Neuronal stem cell (in vitro differentiated cells): ENCODE measurements at regions not wholly inside any gene's neighbourhood (a gene's known extent, or its start where the extent isn't known, plus 50 kb on each side); places are given as distances from the start of the nearest gene placed in this dataset.

Experiments used
- DNase-seq: peaks from one replicate; pipeline ENCODE4 v3.0.0-alpha.2; 2013; ENCODE audit warnings: low spot score
- H2AFZ ChIP-seq: one replicate; pipeline ENCODE4 v1.6.1; 2013; ENCODE audit warnings: mild to moderate bottlenecking, low read length, inconsistent platforms
- H2AK5ac ChIP-seq: 2 replicates; pipeline ENCODE4 v1.6.1; 2013; ENCODE audit warnings: low read depth, mild to moderate bottlenecking, inconsistent platforms, low read length, moderate library complexity, mixed read lengths
- H2BK120ac ChIP-seq: 2 replicates; pipeline ENCODE4 v1.6.1; 2013; ENCODE audit warnings: low read depth, mild to moderate bottlenecking, inconsistent platforms, low read length, moderate library complexity, mixed read lengths
- H2BK12ac ChIP-seq: one replicate; pipeline ENCODE4 v1.6.1; 2013; ENCODE audit warnings: low read length, inconsistent platforms
- H2BK15ac ChIP-seq: 2 replicates; pipeline ENCODE4 v1.6.1; 2013; ENCODE audit warnings: mild to moderate bottlenecking, low read length, inconsistent platforms, mixed read lengths
- H2BK5ac ChIP-seq: one replicate; pipeline ENCODE4 v1.6.1; 2013; ENCODE audit warnings: inconsistent platforms, mild to moderate bottlenecking, low read length, moderate library complexity
- H3K14ac ChIP-seq: one replicate; pipeline ENCODE4 v1.6.1; 2013; ENCODE audit warnings: low read length, inconsistent platforms
- H3K18ac ChIP-seq: 2 replicates; pipeline ENCODE4 v1.6.1; 2013; ENCODE audit warnings: low read length, inconsistent platforms
- H3K23ac ChIP-seq: 2 replicates; pipeline ENCODE4 v1.6.1; 2013; ENCODE audit warnings: low read depth, mild to moderate bottlenecking, mixed read lengths, low read length, inconsistent platforms; ENCODE audit not compliant: poor library complexity
- H3K27ac ChIP-seq: replicated peaks from 3 replicates; pipeline ENCODE4 v1.5.1; 2013; ENCODE audit warnings: low read length, inconsistent platforms
- H3K27me3 ChIP-seq, 3 experiments: 2 replicates each; pipeline ENCODE4 v1.6.1; 2013; ENCODE audit warnings: low read length in 3 of 3, mild to moderate bottlenecking in 2 of 3, inconsistent platforms in 1 of 3, low read depth in 1 of 3, mixed read lengths in 1 of 3, moderate library complexity in 1 of 3; ENCODE audit not compliant: control insufficient read depth in 3 of 3, insufficient read depth in 3 of 3
- H3K36me3 ChIP-seq, 2 donors: replicated peaks in 1 of 2; 2 replicates each; pipeline ENCODE4 v1.6.1; 2013; ENCODE audit warnings: low read length in 2 of 2; ENCODE audit not compliant: control insufficient read depth in 2 of 2, insufficient read depth in 2 of 2
- H3K4ac ChIP-seq: 2 replicates; pipeline ENCODE4 v1.6.1; 2013; ENCODE audit warnings: inconsistent platforms, mild to moderate bottlenecking, low read length, moderate library complexity
- H3K4me1 ChIP-seq, 2 donors: 1 replicate in 1 of 2; 2 replicates in 1 of 2; pipeline ENCODE4 v1.6.1; 2013; ENCODE audit warnings: low read length in 2 of 2, low read depth in 1 of 2; ENCODE audit not compliant: control insufficient read depth in 2 of 2, insufficient read depth in 1 of 2
- H3K4me2 ChIP-seq: one replicate; pipeline ENCODE4 v1.6.1; 2013; ENCODE audit warnings: mild to moderate bottlenecking, low read length, inconsistent platforms; ENCODE audit not compliant: insufficient read depth, poor library complexity, severe bottlenecking
- H3K4me3 ChIP-seq, 2 donors: 2 replicates each; pipeline ENCODE4 v1.5.1; 2013; ENCODE audit warnings: low read length in 2 of 2, mild to moderate bottlenecking in 2 of 2, inconsistent platforms in 1 of 2, moderate library complexity in 1 of 2
- H3K79me1 ChIP-seq: one replicate; pipeline ENCODE4 v1.6.1; 2013; ENCODE audit warnings: low read depth, mild to moderate bottlenecking, inconsistent platforms, low read length, moderate library complexity
- H3K9ac ChIP-seq: one replicate; pipeline ENCODE4 v1.6.1; 2013; ENCODE audit warnings: mild to moderate bottlenecking, low read depth, low read length, inconsistent platforms; ENCODE audit not compliant: poor library complexity
- H3K9me3 ChIP-seq, 2 donors: replicated peaks in 1 of 2; 2 replicates each; pipeline versions ENCODE3 to v1.6.1; 2013; ENCODE audit warnings: low read length in 2 of 2, mild to moderate bottlenecking in 2 of 2, inconsistent platforms in 1 of 2, low read depth in 1 of 2, mixed read lengths in 1 of 2, moderate library complexity in 1 of 2; ENCODE audit not compliant: control insufficient read depth in 2 of 2, insufficient read depth in 1 of 2
- H4K8ac ChIP-seq: one replicate; pipeline ENCODE4 v1.6.1; 2013; ENCODE audit warnings: low read depth, mild to moderate bottlenecking, inconsistent platforms, low read length, moderate library complexity
- H4K91ac ChIP-seq: one replicate; pipeline ENCODE4 v1.6.1; 2013; ENCODE audit warnings: low read length, low read depth, mild to moderate bottlenecking, inconsistent platforms; ENCODE audit not compliant: poor library complexity
- WGBS, 2 donors: extraction: QIAGEN DNeasy Blood & Tissue Kit; methylation state at CpG; one replicate each; pipeline ENCODE4 v1.1.7; 2013; ENCODE audit warnings: missing lambda C conversion rate in 2 of 2, mixed read lengths in 1 of 2; ENCODE audit not compliant: insufficient read length in 2 of 2, insufficient replicate concordance in 1 of 2; ENCODE audit errors: extremely low coverage in 2 of 2; 5-methylcytosine and 5-hydroxymethylcytosine counted together

GRCh38 chr12:87382959-87383566 is 646.1 kb downstream of the C12orf50 start:
- Histone ChIP-seq H2BK120ac (no peak overlapping the region), H3K27ac (no peak overlapping the region), H3K4ac (no peak overlapping the region), H2AK5ac (no peak overlapping the region), H2AFZ (no peak overlapping the region), H4K8ac (no peak overlapping the region), H3K79me1 (no peaks in the 10 kb centered on the region), H3K9ac (no peak overlapping the region), H2BK12ac (no peak overlapping the region), H3K4me3 (no peak overlapping the region), H3K36me3 (no peaks in the 10 kb centered on the region), H3K9me3 (no peaks in the 10 kb centered on the region), H3K14ac (no peak overlapping the region), H3K27me3 (no peaks in the 10 kb centered on the region), H3K4me1 (no peaks in the 10 kb centered on the region), H4K91ac (no peak overlapping the region), H3K23ac (no peak overlapping the region), H2BK5ac (no peak overlapping the region), H2BK15ac (no peak overlapping the region), H3K18ac (no peak overlapping the region), H3K4me2 (no peak overlapping the region)
- no CpG with 5 or more reads among the region's 2 CpGs for WGBS, 2 donors
- DNase-seq, result no peak

- H2BK15ac ChIP-seq, result no peak overlapping the region
- no peak overlapping the region for H3K4me3 ChIP-seq
- H2BK12ac ChIP-seq, result no peak overlapping the region
- no peak overlapping the region for H4K91ac ChIP-seq
- no peak overlapping the region for H2AK5ac ChIP-seq
- no peak overlapping the region for H3K4ac ChIP-seq
- H2BK5ac ChIP-seq, result no peak overlapping the region
- WGBS, 2 donors, result no CpG with 5 or more reads among the region's 2 CpGs
- no peak overlapping the region for H3K9ac ChIP-seq
- H4K8ac ChIP-seq, result no peak overlapping the region
- H3K9me3 ChIP-seq, result no peaks in the 10 kb centered on the region
- no peak overlapping the region for H2BK120ac ChIP-seq
- no peaks in the 10 kb centered on the region for H3K79me1 ChIP-seq
- no peaks in the 10 kb centered on the region for H3K27me3 ChIP-seq
- no peak overlapping the region for H3K27ac ChIP-seq
- no peaks in the 10 kb centered on the region for H3K36me3 ChIP-seq
- no peak overlapping the region for H3K23ac ChIP-seq
- no peaks in the 10 kb centered on the region for H3K4me1 ChIP-seq
- DNase-seq, result no peak
- H3K4me2 ChIP-seq, result no peak overlapping the region
- no peak overlapping the region for H3K14ac ChIP-seq
- H3K18ac ChIP-seq, result no peak overlapping the region
- no peak overlapping the region for H2AFZ ChIP-seq
Measured at GRCh38 chr12:87382436-87382835, 646.8 kb downstream of the C12orf50 start.

GRCh38 chr12:87381742-87382141 is 647.5 kb downstream of the C12orf50 start:
- WGBS, 2 donors, result no CpG with 5 or more reads among the region's 1 CpG

GRCh38 chr12:87378526-87378925 is 650.7 kb downstream of the C12orf50 start:
- Histone ChIP-seq H3K27ac (no peak overlapping the region), H3K4me3 (no peak overlapping the region), H3K9ac (no peak overlapping the region), H3K36me3 (no peaks in the 10 kb centered on the region), H2AFZ (no peak overlapping the region), H3K4me1 (no peaks in the 10 kb centered on the region), H3K79me1 (no peaks in the 10 kb centered on the region), H2BK12ac (no peak overlapping the region), H2AK5ac (no peak overlapping the region), H3K23ac (no peak overlapping the region), H2BK5ac (no peak overlapping the region), H2BK120ac (no peak overlapping the region), H3K14ac (no peak overlapping the region), H4K91ac (no peak overlapping the region), H3K4me2 (no peak overlapping the region), H3K9me3 (no peaks in the 10 kb centered on the region), H3K27me3 (no peaks in the 10 kb centered on the region), H3K18ac (no peak overlapping the region), H2BK15ac (no peak overlapping the region), H3K4ac (no peak overlapping the region), H4K8ac (no peak overlapping the region)
- no peak for DNase-seq
- whole genome bisulfite sequencing, 2 donors, result no CpG with 5 or more reads among the region's 2 CpGs

More at GRCh38 chr12:87381742-87382141, 647.5 kb downstream of the C12orf50 start:
- no peak overlapping the region for H3K9ac ChIP-seq
- no peak overlapping the region for H3K27ac ChIP-seq
- H3K4me3 ChIP-seq, result no peak overlapping the region
- H3K79me1 ChIP-seq, result no peaks in the 10 kb centered on the region
- H3K4me1 ChIP-seq, result no peaks in the 10 kb centered on the region
- no peak overlapping the region for H2AK5ac ChIP-seq
- H3K27me3 ChIP-seq, result no peaks in the 10 kb centered on the region
- no peak overlapping the region for H3K14ac ChIP-seq
- H3K23ac ChIP-seq, result no peak overlapping the region
- H2BK15ac ChIP-seq, result no peak overlapping the region
- no peaks in the 10 kb centered on the region for H3K36me3 ChIP-seq
- H2BK5ac ChIP-seq, result no peak overlapping the region
- no peak overlapping the region for H3K4ac ChIP-seq
- no peak overlapping the region for H3K18ac ChIP-seq
- H2BK12ac ChIP-seq, result no peak overlapping the region
- no peaks in the 10 kb centered on the region for H3K9me3 ChIP-seq
- DNase-seq, result no peak
- no peak overlapping the region for H4K8ac ChIP-seq
- H3K4me2 ChIP-seq, result no peak overlapping the region
- no peak overlapping the region for H2BK120ac ChIP-seq
- H4K91ac ChIP-seq, result no peak overlapping the region
- H2AFZ ChIP-seq, result no peak overlapping the region
